Occipital lobe (tissue), 1 donor: ENCODE measurements at regions not wholly inside any gene's neighbourhood (a gene's known extent, or its start where the extent isn't known, plus 50 kb on each side); places are given as distances from the start of the nearest gene placed in this dataset.

Experiments
- DNase-seq: peaks from one replicate; lab custom pipeline; 2025; lab: John Stamatoyannopoulos, UW

DNA sequence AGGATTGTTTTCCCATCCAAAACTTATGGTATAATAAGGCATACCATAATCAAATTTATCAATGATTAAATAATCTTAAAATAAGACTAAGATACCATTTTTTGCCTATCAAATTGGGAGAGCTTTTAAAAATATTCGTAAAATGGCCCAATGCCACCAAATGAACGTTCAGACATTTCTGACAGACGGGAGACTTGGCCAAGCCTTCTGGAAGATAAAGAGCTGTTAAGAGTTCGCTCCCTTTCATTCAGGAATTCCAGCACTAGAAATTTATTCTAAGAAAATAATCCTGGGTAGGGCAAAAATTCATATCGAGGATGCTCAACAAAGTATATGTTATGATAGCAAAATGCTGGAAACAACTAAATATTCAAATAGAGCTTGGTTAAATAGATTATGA, 85.6 kb upstream of the NEO1 start:
- DNase-seq: no peak

DNA sequence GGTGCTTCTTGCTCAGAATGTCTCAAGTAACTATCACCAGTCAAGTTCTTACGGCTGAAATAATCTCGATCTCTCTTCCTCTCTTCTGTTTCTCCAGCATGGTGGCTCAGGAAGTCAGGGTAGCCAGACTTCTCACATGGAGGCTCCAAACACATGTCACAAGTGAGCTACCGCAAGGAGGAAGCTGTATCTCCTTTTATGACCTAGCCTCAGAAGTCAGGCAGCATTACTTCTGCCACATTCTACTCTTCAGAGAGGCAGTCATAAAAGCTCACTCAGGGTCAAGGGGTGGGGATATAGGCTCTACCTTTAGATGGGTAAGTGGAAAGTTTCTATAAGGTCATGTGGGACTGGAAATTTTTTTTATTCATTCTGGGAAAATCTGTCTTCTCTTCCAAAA, 86.6 kb upstream of the NEO1 start:
- no peak for DNase-seq

DNA sequence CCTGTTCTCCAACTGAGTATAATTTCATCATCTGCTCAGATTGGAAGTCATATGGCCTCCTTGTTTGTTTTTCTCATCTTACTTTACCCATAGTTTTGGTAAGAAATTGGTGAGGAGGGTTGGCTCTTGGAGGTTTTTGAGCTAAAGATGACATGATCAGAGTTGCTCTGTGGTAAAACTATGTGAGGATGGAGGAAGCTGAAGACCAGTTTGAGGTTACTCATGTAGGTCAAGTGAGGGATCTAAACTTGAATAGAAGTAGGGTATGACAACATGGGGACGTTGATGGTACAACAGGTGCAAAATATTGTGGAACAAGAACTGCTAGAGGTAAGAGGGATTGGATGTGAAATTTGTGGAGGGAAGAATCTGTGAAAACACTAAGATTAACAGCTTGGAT, 87.7 kb upstream of the NEO1 start:
- no peak for DNase-seq

DNA sequence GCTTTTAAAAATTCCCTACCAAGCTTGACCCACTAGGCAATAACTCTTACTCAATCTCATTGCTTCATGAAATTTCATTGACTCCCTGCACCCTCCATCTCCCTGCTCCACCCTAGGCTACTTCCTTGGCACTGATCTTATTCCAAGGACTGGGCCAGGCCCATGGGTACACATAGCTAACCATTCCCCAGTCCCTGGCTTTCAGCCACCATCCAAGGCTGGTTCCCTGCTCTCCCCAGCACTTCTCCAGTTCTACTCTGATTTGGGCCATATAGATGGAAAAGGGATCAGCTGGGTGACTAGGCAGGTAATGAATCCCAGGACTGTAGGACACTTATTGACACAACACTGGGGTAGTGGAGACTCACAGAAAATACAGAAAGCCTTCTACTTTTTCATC, 88.1 kb upstream of the NEO1 start:
- no peak for DNase-seq

DNA sequence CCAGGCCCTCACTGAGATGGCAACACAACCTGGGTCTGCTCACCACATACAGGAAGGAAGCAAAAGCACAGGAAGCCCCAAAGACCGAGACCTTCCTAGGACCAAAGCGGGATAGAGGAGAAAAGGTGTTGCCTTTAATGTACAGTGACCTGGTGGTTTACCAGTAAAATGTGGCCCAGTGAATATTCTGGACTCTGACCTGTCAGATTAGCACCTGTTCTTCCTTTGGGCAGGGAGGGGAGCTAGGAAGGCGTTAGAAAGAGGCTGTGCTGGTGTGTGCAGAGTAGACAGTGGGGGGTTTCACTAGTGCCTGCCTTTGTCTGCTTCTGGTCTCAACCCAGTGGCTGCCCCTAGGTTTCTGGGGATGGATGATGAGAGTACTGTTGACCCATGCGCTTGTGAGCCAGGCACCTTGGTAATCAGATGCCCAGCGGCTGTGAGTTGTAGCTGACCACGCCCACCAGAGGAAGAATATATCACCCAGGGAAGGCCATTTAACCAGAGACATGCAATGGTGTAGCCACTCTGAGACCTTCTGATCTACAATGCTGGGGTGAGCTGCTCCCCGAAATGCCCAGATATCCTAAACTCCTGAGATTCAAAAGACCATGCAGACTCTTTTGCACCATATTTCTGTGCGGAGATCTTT, 90.1 kb upstream of the NEO1 start:
- DNase-seq: no peak

DNA sequence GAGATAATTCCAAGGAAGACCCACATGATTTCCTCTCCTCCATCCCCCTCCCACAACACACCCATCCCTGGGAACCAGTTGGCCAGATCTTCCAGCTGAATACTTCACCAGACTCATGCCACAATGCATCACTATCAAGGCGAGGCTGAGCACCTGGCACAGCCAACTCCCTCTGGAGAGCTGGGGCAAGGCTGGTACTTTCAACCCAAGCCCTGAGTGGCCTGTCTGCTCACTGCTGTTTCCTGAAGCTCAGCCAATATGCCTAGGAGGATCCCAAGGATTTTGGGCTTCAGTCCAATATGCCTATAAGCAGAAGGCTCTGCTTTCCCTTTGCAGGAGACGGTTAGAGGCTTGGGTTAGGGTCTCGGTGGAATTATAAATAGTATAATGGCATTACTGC, 90.9 kb upstream of the NEO1 start:
- DNase-seq: no peak

DNA sequence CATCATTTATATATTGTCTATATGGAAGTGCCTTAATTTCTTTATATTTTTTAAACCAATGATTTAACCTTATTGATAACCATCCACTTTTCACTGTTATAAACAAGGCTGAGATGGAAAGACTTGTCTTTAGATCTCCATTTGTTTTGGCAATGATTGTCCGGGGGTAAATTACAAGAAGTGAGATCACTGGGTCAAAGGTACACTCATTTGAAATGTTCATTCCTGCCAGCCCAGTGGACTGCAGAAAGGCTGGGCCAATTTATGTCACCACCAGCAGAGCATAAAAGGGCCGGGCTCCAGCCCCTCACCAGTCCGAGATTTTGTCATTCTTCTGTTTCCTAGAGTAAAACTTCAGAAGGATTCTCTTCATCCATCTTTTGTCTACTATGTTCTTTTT, 93.6 kb upstream of the NEO1 start:
- DNase-seq: no peak

DNA sequence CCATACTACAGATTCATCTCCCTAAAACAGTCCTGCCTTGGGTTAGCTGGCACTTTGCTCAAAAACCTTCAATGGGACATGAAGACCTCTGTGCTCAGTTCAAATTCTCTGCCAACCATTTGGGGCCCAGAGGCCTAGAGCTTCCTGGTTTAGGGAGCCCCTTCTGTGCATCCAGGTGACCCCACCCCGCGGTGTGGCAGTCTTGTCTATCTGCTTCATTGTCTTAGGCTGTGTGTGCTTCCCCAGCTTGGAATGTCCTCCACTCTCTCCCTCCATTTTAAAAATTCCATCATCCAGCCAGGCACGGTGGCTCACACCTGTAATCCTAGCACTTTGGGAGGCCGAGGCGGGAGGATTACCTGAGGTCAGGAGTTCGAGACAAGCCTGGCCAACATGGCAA, 99.0 kb upstream of the NEO1 start:
- DNase-seq: no peak

DNA sequence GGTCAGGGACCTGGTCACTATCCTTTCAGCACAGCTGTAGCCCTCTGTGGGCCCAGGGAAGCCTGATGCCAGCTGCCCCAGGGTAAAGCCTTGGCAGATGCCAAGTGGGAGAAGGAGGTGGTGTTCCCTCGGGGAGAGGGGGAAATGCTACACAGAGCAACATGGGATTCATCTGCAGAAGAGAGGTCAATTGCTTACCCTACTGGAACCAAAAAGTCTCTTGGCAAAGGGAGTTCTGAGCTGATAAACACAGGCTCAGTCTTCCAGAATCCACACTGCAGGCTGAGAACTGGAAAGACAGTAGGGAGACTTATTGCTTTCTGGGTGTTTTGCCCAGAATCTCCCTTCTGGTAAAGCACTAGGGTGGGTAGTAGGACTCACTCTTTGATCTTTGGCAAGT, 100.1 kb upstream of the NEO1 start:
- no peak for DNase-seq

DNA sequence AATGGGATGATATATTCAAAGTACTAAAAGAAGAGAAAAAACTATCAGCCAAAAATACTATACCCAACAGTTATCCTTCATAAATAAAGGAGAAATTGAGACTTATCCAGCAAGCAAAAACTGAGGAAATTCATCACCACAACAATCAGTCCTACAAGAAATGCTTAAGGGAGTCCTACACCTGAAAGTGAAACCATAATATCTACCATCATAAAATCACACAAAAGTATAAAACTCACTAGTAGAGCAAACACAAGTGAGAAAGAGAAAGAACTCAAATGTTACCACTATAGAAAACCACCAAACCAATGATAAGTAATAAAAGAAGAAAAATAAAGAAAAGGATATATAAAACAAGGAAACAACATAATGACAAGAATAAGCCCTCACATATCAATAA, 103.6 kb upstream of the NEO1 start:
- no peak for DNase-seq

DNA sequence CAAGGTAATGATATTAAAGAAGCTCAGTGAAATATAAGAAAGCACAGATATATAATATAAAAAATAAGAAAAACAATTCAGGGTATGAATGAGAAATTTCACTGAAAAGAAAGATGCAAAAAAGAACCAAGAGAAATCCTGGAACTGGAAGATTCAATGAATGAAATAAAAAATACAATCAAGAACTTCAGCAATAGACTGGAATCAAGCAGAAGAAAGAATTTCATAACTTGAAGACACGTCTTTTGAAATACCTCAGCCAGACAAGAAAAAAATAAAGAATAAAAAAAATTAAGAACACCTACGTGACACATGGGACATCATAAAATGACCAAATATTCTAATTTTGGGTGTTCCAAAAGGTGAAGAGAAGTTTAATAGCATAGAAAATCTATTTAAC, 104.6 kb upstream of the NEO1 start:
- no peak for DNase-seq

DNA sequence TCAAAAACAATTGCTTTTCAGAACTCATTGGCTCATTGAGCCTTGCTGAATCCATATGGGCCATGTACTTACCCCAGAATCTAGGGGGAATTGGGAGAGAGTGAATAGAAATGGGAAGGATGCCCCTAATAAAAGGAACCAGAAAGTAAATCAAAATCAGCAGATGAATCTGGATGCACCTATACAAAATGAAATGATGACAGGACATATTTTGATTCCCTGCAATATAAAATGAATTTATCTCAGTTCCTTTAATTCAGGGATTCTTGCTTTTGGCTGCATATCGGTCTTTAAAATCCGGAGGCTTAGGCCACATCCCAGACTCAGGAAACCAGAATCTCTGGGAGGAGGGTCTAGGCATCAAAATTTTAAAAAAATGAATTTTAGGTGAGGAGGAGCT, 107.7 kb upstream of the NEO1 start:
- no peak for DNase-seq

DNA sequence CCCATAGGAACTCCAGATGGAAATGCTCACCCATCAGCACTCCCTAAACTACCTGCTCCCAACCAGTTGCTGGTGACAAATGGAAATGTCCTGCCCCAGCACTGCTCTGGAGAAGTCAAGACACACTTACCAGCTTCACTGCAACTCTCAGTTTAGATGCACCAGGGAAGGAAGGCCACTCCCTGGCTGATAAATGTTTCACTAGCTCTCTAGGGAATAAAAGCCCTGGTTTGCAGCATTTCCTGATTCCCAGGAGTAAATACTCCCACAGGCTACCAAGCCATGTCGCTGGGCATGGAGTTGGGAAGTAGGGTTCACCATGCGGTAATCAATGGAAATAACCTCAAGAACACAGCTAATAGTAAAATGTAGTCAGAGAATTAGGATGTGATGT, 112.0 kb upstream of the NEO1 start:
- DNase-seq: no peak

DNA sequence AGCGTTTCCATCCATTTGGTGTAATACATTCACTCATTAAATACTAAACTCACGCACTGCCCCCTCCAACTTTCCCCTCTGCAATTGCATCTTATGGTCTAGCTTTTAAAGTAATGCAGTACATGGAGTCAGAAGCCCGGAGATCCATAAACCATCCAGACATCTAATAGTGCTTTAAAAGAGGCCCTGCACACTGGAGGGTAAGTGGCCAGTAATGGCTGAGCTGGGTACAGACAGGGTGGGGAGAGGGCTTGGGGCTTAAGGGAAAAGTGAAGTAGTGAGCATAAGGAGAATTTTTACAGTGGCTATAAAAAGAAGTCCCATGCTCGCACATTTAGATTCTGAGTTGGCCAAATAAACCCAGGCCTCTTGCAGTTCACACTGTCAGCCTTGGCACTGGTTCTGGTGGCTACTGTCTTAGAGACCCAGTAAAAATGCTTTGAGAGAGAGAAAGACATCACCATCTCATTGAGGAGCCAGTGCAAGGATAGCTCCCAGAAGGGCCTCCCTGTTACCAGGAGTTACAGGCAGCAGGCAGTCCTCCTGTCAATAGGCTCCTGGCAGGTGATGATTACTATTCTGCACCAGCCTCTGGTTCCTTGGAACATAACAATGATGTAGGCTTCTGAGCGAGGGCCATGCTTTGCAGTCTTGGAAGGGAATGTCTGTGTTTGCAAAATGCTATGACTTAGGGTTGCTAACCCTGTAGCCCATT, 112.6 kb upstream of the NEO1 start:
- DNase-seq: no peak

DNA sequence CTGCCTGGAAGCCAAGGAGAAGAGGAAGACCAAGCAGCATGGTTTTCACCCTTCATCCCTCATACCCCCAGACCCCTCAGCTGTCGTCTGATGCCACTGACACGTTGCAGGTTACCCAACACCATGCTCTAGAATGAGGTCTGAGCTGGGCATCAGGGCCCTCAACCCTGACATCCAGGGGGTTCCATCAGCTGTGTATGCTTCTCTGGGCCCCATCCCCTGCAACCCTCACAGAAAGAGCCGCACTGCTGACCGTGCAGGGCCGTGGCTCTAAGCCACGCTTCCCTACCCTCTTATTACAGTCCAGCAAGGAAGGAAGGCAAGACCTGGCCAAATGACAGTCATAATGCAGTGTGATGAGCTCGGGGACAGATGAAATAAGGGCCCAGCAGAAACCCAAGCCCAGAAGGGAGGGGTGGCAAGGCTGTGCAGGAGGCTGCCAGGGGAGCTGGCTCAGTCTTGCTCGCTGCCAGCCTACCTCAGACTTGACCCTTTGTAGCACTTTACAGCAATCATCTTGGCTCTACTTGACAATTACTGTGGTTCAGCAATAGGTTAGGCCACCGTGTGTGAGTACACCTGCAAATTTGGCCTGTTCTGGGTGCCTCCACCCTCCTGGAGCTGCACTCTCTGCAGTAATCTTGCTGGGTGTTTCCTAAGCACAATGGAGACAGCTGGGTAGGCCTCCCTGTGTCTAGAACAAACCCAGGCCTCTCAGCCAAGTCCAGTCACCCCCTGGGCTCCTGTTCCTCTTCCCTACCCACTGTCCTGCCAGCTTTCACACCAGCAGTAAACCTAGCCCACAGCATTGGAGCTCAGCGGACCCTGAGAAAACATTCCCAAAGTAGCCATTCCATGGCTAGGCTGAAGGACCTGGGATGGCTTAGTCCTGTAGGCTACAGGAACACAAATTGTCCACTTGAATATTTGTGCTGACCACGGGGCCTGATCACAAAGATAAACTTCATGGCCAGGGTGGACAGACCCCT, 115.3 kb upstream of the NEO1 start:
- no peak for DNase-seq

DNA sequence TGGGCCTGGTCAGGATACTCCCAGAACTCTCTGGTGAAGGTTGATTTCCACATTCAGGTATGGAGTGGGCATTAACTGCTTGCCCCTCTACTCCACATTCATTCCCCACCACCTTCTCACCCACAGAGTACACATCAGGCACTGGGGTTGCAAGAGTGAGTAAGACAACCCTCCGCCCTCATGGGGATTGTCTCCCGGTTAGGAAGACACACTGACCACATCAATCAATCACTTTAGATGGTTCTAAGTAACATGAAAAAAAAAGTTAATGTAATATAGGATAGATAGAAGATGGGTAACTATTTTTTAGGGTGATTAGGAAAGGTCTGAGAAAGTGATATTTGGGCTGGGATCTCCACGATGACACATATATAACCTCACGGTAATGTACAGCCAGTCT, 116.0 kb upstream of the NEO1 start:
- no peak for DNase-seq

DNA sequence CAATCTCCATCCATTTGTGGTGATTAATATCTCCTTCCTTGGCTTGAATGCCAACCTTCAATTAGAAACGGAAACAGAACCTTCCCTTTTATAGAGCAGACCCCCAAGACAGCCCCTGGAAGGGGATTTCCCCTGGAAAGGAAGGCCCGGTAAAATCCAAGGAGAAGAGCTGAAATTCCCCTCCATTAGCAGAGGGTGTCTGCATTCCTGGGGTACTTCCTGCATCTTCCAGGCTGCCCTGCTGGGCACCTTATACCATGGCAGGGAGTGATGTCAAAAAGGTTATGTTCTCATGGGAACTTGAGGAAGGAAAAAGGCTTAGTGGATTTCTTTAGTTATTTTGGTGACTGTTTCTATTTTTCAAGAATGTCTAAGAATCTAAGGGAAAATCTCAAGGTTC, 116.7 kb upstream of the NEO1 start:
- no peak for DNase-seq

DNA sequence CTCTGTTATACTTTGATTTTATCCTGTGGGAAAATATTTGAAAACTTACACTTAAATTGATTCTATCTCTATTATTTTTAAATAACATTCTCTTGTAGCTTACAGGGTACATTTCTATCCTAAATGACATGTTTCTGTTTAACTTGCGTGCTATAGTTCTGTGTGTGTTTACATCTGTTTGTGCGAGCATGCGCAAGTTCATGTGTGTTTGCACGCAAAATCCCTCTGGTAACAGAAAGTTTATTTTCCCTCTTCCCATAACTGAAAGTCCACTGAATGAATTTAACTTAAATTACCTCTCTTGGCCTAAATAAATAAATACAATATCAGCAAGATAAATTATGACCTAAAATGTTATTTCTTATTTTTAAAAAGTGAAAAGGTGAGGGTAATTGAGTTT, 117.3 kb upstream of the NEO1 start:
- no peak for DNase-seq

DNA sequence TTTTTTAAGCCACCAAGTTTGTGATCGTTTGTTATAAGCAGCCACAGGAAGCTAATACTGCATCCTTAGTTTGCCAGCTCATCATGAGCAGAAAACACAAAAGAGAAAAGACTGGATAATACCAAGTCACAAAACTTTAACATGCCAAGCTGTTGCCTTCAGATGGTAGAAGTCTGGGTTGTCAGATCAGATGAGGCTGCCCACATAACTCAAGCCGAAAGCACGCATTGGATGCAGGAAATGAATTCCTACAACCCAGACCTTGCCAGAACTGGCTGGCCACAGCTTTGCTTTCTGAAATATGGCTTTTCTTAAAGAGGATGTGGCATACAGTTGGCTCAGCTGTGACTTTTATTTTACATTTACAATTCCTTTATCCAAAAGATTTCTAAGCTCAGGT, 118.3 kb upstream of the NEO1 start:
- no peak for DNase-seq

DNA sequence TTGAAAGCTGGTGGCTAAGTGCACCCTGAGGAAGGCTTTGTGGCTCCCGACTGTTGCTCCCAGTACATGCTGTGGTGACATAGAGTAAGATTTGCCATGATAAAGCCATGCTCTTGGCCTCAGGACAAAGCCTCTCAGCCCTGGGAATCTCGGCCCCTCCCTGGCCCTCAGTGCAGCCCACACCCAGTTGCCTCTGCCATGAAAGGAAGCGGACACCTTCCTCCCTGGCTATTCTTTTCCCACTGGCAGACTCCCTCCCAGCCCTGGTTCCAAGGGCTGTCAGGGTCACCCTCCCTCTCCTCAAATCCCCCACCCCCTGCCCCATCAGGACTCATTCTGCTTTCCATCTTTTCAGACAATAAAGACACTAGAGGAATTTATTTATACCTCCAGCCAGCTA, 119.8 kb upstream of the NEO1 start:
- DNase-seq: no peak

DNA sequence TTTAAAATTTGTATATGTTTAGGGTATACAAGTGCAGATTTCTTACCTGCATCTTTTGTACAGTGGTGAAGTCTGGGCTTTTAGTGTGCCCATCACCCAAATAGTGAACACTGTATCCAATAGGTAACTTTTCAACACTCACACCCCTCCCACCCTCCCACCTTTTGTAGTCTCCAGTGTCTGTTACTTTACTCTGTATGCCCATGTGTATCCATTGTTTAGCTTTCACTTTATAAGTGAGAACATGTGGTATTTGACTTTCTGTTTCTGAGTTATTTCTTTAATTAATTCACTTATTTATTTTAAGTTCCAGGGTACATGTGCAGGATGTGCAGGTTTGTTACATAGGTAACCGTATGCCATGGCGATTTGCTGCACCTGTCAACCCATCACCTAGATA, 124.8 kb upstream of the NEO1 start:
- no peak for DNase-seq

DNA sequence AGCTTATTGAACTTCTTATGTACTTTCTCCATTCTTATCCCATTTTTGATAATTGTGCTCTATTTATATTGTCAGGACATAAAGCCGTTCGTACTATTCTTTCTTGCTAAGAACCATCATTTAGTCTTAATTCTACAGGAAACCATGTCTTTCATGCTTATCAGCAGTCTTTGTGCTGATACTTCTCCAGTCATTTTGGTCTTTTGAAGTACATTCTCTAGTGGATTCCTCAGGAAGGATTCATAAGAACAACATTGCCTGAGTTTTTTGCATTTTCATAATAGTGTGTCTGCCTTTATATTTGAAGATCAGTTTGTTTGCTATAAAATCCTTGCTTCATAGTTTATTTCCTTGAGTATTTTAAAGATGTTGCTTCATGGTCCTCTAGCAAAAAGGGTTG, 126.6 kb upstream of the NEO1 start:
- DNase-seq: no peak

DNA sequence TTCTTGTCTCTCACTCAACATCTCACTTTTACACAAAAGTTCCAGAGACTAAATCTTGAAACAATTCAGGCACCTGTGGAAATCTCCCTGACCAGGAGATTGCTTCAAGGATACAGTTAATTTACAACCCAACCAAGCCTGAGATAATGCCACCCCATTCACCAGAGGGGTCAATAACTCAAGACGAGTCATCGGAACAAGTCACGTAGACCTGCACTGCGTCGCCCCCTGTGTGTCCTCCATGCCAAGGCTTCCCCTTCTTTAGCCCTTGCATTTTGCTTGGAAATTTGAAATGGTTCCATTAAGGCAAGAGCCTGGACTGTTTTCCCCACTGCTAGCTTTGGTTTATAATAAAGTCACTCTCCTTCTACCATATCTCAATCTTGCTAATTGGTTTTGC, 129.0 kb upstream of the NEO1 start:
- DNase-seq: no peak
